ENCODE measurements at regions not wholly inside any gene's neighbourhood (a gene's known extent, or its start where the extent isn't known, plus 50 kb on each side); places are given as distances from the start of the nearest gene placed in this dataset.

DNA sequence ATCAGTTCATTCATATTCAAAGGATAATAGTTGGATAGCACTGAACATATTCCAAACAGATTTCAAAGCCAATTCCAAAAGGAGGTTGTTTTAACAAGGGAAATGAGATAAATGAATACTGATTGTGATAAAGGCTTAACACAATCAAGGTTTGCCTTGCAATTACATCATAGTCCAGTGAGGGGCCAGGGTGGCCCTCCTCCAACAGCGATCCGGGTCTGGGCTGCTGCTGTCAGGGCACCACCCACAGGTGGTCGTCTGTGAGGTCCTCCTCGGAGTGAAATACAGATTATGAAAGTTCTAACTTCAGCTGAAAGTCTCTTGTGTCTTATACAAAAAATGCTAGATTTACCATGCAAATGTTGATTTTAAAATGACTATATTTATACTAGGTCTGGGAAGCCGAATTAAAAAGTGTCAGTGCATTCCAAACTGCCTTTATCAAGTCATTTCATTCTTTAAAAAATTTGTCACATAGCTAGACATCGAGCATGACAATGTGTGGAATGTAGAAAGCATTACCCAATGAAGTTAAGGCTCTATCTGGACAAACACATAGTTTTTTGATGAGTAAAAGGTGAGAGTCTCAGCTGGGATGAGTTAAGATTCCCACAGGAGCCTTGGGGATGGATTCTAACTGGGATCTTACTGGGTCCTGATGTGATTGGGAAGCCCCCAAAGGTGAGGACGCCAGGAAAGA is 65.9 kb upstream of the SLC22A23 start:
- no peak for DNase-seq

DNA sequence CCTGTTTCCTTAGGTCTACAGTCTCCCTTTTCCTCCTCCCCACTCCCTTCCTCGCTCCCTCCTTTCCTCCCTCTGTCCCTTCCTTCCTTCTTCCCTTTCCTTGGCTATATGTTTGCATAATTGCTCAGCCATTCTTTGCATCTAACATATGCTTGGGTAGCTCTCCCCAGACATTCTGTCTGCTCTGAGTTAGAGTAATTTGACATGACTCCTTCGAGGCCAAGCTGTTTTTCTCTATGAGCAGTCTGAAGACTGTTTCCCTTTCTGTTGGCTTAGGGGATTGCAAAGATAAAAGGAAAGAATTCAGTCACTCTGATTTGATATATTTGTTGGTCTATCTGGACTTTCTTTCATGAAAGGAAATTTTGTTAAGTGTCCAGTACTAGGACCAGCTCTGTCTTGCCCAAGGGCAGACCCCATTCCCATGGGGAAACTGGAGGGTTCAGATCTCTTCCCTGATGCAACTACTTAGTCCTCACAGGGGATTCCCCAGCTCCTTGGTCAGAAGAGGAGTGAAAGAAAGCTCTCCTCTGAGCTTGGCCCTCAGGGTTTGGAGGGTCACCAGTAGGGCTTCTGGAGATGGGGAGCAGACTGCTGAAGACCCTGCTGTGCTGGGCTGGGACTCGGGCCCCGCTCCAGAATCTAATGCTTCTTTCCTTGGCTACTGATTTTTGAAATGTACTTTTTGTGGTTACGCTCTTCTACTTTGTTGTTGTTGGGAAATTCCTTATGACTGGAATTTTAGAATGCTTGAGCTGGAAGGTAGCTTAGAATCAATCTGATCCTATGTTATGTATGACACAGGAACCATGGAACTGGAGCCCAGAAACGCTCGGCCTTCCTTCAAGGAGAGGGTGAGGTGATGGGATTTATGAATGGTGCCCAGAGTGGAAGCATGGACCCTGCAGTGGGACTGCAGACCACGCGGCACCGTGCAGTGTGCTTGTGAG is 63.7 kb upstream of the SLC22A23 start:
- no peak for DNase-seq

DNA sequence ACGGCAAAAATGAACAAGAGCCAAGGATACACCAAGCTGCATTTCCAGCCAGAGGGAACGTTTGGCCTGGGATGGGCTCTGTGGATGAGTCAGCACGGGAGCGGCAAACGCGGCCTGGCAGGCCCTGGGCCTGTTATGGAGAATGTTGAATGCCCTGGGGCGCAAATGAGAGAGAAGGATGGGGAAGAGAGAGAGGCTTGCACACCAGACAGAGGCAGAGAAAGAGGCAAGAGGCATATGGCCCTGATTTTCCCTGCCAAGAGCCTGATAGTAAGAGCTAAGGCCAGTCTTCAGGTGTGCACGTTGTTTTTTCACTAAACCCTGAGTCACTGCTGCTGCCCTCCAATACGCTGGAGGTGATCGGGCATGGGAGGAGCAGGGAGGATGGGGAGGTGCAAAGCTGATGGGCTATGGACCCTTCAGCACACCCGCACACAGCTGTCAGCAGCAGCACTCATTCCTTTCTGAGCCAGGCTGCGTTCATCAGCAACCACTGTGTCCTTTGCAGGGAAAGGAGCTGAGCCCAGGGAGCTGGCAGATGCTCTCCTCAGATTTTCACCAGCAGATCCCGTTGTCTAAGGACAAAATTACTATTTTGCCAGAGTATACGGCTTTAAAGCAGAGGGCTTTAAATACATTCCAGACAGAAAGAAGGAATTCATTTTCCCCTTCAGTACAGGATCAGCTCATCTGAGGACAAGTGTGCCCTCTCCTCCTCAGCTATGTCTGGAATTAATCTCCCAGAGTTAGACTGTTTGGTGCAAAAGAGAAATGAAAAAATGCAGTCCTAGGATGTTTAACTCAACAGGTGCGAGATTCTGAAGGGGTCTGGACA is 61.7 kb upstream of the SLC22A23 start:
- DNase-seq: no peak

DNA sequence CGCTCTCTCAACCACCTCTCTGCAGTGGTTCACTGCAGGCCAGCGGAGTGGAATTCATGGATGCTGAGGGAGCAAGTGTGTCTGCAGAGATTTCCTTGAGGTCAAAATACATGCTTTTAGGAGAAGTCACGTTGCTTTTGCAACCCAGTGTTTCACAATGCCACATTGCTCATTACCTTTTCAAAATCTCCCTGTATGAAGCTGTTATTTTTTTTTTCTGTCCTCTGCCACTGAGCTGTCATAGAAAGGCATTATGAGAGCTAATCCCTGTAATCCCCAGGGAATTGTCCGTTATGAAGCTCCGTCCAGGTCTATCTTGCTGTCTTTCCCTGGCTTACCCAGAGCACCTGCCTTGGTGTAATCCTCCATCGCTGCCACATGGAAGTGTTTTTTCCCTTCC is 60.5 kb upstream of the SLC22A23 start:
- no peak for DNase-seq

DNA sequence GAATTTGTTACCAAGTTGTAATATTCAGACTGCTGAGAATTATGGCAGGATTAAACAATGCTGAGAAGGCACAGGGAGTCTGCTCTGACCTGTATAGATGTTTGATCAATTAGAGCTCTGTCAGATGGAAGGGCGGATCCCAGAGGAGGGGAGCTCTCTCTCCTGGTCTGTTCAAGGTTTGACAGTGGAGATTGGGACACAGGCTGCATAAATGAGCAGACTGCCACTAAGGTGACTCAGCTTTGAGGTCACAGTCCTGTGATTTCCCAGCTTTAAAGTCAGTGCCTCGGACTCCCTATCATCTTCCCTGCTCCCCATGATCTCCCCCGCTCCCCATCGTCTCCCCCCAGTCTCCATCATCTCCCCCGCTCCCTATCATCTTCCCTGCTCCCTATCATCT is 59.2 kb upstream of the SLC22A23 start:
- DNase-seq: no peak

DNA sequence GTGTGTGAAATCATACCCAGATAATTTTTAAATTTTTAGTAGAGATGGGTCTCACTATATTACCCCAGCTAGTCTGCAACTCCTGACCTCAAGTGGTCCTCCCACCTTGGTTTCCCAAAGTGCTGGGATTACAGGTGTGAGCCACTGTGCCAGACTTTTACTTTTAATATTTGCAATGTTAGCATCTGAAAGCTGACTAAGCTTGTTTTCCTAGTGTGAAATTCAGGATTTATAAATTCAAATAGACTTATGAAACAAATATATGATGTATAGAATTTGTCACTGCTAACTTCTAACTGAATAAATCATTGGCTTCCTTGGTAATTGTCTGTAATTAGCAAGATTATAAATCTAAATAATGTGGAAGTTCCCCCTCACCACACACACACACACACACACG is 58.8 kb upstream of the SLC22A23 start:
- no peak for DNase-seq

DNA sequence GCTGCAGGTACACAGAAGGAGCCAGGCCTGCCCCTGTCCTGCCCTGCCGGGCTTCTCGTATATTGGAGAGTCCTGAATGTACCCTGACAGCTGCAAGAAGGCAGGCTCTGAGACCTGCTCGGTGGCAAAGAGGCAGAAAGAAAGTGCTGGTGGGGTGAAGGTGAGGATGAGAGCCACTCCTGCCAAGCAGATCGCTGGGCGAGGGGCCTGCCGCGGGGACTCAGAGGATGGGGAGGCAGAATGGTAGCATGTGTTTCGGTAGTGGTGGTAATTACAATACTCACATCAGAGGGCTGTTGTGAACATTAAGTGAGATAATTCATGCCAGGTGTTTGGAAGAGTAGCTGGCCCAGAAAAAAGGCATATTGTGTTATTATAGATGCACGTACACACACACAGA is 56.6 kb upstream of the SLC22A23 start:
- DNase-seq: no peak

DNA sequence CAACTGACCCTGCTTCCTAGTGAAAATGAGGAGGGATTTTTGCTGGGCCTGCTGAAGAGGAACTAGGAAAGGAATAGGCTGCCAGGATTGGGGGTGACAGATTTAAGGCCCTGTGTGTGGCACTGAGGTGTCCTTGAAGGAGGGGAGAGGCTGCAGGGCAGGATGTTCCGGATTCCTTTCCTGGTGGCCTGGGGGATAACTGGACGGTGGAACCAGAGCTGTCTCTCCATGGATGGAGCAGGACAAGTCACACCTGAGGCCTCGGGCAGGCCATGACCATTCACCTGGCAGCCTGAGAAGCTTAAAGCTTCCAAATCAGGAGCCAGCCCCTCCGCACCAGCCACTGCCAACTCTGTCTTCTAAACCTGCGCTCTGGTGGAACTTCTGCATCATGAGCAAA is 56.0 kb upstream of the SLC22A23 start:
- DNase-seq: no peak

DNA sequence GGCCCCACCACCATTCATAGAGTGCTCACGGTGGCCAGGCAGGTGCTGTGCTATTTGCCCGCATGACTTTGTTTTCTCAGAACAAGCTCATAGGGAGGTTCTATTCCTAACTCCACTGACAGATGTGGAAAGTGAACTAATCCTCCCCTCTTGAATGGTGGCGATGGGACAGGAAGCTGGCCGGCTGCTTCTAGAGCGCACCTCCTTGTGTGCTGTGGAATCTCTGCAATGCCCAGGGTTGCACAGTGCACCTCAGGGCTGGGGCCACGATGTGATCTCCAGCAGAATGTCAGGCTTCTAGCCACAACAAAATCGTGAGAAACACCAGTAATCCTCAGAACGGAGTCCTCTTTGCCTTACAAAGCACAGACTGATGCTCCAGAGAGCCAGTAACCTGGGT is 53.8 kb upstream of the SLC22A23 start:
- no peak for DNase-seq

DNA sequence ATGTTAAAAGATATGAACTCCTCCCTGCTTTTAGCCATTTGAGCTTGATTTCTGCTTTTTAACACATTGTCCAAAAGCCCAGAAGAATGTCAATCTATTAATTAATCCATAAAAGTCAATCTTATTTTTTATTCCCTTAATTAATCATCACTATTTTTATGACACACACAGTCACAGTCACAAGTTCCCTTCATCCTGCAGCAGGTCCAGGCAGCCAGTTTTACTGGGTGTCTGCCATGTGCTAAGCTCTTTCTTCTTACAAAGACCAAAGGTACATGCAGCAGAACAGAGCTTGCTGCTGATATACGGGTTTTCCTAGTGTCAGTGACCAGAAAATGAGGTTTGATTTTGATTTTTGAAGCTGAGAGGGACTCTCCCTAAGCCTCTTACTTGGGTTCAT is 53.3 kb upstream of the SLC22A23 start:
- DNase-seq: no peak

DNA sequence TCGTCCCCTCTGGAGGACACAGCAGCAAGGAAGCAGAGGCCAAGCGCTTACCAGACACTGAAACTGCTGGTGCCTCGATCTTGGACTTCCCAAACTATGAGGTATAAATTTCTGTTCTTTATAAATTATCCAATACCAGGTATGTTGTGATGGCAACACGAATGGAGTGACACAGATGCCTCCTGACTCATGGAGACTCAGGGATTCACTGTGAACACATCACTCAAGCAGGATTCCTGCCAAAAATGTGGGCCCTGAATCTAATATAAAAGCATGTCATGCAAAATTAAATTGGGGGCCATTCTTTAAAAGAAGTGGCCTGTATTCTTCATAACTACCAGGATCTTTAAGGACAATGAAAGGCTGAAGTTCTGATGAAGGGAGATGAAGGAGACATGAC is 52.5 kb upstream of the SLC22A23 start:
- no peak for DNase-seq

DNA sequence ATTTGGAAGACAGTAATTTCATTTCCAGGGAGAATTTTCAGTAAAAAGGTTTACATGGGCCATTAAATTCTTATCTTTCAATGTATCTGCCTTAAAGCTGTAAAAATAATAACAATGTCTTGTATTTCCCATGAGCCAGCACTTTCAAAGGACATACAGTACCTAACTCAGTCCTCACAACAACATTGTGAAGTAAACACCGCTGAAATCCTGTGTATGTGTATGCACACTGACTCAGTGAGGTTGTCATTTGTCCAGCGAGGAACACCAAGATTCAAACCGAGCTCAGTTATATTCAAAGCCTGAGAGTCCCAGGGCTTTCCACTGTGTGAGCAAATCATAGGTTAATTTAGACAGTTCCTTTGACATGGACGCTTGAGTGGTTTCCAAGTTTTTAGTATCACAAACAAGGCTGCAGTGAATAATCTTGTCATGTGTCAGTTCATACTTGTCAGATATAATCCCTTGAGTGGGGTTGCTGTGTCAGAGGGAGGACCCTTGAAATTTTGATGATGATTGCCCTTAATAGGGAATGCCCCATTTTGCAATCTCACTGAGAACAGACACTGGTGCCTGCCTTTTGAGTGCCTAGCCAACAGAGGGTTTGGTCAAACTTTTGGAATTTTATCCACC is 50.0 kb upstream of the SLC22A23 start:
- no peak for DNase-seq

Data from activated T-cell treated with anti-CD3 and anti-CD28 coated beads, Interleukin-2, amount 50 U/mL, for 48 hours (primary cell).